HG03135 (cell line): ENCODE measurements at regions not wholly inside any gene's neighbourhood (a gene's known extent, or its start where the extent isn't known, plus 50 kb on each side); places are given as distances from the start of the nearest gene placed in this dataset.
"Not testable (repeated sequence)": the region's sequence is repeated elsewhere in the genome, so short reads cannot be mapped to it uniquely, and the experiment has no call there.

ENCODE experiments used
- ATAC-seq: cut with Tn5 transposase; IDR thresholded peaks from one replicate; pipeline ENCODE4 v1.9.1; 2021; ENCODE audit warnings: mild to moderate bottlenecking, moderate library complexity; ENCODE audit not compliant: unreplicated experiment

- no peak for ATAC-seq
Measured at GRCh38 chr6:23681743-23682142, 444.3 kb upstream of the NRSN1 start.

- no peak for ATAC-seq
Measured at GRCh38 chr6:23688650-23689049, 437.4 kb upstream of the NRSN1 start.

- ATAC-seq = no peak
Measured at GRCh38 chr6:23690453-23691049, 435.5 kb upstream of the NRSN1 start.

DNA sequence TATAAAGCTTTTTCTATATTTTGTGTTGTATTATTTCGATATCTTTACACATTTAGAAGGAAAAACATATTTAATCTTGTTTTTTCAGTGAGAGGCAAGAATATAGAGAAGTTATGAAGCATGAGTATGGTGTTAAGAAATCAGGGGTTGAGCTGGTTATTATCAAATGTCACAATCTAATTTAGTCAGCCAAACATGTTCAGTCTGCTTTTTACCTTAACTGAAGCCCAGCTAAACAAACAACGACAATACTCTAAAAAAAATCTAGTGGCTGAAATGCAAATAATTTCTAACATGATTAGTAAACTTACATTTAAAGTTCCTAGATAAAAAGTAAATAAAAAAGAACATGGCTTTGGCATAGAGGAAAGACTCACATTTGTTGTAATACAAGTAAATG lies 433.8 kb upstream of the NRSN1 start:
- ATAC-seq = no peak

GRCh38 chr6:23696992-23697391 lies 429.0 kb upstream of the NRSN1 start:
- ATAC-seq = no peak

GRCh38 chr6:23704479-23705052 lies 421.4 kb upstream of the NRSN1 start:
- no peak for ATAC-seq

- ATAC-seq = no peak
Measured at GRCh38 chr6:23705697-23706096, 420.3 kb upstream of the NRSN1 start.

DNA sequence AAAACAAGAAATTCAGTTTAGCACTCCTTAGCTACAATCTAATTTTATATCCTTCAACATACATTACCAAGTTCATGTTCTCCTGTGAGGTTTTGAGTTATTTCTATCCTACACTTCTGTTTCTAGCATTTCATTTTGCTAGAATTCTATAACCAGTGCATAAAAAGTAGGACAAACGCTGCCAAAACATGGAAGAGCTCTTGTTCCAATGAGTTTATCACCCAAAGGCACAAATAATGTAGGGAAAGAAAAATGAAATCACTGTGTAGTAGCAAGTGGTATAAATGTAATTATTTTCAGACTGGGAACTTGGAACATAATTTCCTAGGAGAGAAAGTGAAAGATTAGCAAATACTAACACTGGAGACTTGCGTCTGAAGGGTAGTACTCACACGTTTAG lies 413.3 kb upstream of the NRSN1 start:
- ATAC-seq = no peak

- peak; percentile 81 for ATAC-seq
Measured at GRCh38 chr6:23713211-23713610, 412.8 kb upstream of the NRSN1 start.

GRCh38 chr6:23728707-23729106 lies 397.3 kb upstream of the NRSN1 start:
- ATAC-seq = no peak

DNA sequence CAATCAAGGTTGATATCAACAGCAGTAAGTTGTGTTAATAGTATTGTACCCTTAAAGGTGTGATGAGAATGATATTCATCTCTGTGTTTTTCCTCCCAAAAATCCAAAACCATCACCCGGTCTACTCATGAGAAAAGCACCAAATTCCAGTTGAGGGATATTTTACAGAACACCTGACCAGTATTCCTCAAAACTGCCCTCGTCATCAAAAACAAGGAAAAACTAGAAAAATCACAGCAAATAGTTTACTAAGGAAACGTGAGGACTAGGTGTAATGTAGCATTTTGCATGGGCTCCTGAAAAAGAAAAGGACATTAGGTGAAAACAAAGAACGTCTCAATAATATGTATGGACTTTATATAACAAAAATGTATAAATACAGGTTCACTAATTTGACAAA lies 394.4 kb upstream of the NRSN1 start:
- no peak for ATAC-seq

- ATAC-seq = no peak
Measured at GRCh38 chr6:23732521-23732920, 393.5 kb upstream of the NRSN1 start.

- ATAC-seq = no peak
Measured at GRCh38 chr6:23735151-23735550, 390.9 kb upstream of the NRSN1 start.

- ATAC-seq = no peak
Measured at GRCh38 chr6:23736577-23736976, 389.4 kb upstream of the NRSN1 start.

GRCh38 chr6:23747239-23747638 lies 378.8 kb upstream of the NRSN1 start:
- no peak for ATAC-seq

DNA sequence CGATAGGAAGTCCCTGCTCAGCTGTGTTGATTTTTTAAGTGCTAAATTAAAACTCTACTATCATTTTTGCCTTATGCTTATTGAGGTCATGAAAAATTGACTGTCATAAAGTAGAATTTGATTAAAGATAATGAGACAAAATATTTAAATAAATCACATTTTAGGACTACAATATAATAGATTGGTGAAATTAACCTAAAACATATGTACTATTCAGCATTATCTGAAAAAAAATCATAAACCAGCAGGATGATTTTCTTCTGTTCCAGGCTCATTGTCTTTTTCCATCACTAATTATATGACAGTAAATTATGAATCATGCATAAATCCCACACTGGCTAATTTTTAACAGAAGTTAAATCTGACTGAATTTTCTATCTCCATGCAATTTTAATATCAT lies 373.6 kb upstream of the NRSN1 start:
- ATAC-seq = no peak

GRCh38 chr6:23754197-23754596 lies 371.8 kb upstream of the NRSN1 start:
- ATAC-seq = no peak

- ATAC-seq = no peak
Measured at GRCh38 chr6:23775127-23775526, 350.9 kb upstream of the NRSN1 start.

- no peak for ATAC-seq
Measured at GRCh38 chr6:23783901-23784300, 342.1 kb upstream of the NRSN1 start.

DNA sequence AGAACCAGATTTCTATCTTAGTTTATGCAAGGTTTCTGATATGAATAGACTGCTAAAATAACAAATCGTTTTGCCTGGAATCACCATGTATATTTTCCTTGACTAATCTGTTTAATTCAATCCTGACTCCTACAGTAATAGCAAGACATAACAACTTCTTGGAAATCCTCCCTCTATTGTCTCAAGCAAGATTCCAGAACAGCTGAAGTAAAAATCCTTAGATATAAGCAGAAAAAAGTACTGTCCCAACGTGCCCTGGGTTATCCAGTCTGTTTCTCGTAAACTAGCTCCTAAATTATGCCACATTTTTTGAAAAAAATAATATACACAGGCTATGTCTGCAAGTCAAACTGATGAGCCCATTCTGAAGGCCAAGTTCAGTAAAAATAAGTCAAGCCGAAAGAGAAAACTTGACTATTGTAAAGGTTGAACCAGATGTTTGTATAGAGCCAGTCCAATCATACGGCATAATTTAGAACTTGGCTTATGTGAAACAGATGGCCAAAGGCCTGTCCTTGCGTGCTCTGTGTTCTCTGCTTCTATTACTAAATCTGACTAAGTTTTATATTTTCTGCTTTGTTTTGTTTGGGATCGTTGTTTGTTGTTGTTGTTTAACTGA lies 341.6 kb upstream of the NRSN1 start:
- ATAC-seq = no peak

DNA sequence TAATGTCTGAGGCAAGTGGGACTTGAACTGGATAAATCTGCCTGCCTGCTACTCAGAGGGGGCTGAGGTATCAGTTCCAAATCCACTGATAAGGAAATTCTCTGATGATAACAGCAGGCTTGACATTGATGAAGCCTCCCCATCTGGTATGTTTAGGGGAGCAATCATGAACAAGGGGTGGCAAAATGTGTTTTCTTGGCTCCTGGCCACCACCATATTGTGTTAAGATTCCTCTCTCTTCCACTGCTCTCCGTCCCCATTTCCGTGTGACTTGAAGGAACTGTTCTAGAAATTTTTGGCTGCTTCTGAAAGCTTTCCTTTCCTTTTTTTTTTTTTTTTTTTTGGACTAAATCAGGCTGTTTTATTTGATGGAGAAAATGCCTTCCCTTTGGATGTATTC lies 335.3 kb upstream of the NRSN1 start:
- ATAC-seq = no peak

GRCh38 chr6:23797041-23797440 lies 329.0 kb upstream of the NRSN1 start:
- no peak for ATAC-seq

DNA sequence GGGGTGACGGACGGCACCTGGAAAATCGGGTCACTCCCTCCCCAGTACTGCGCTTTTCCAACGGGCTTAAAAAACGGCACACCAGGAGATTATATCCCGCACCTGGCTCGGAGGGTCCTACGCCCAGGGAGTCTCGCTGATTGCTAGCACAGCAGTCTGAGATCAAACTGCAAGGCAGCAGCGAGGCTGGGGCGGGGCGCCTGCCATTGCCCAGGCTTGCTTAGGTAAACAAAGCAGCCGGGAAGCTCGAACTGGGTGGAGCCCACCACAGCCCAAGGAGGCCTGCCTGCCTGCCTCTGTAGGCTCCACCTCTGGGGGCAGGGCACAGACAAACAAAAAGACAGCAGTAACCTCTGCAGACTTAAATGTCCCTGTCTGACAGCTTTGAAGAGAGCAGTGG lies 321.7 kb upstream of the NRSN1 start:
- ATAC-seq = not testable (repeated sequence)
